COLO668 (cell line): ENCODE measurements at regions not wholly inside any gene's neighbourhood (a gene's known extent, or its start where the extent isn't known, plus 50 kb on each side); places are given as distances from the start of the nearest gene placed in this dataset.

ENCODE experiments used
- DNase-seq: peaks from one replicate; lab custom pipeline; 2025; ENCODE audit not compliant: unreplicated experiment; lab: John Stamatoyannopoulos, UW

DNA sequence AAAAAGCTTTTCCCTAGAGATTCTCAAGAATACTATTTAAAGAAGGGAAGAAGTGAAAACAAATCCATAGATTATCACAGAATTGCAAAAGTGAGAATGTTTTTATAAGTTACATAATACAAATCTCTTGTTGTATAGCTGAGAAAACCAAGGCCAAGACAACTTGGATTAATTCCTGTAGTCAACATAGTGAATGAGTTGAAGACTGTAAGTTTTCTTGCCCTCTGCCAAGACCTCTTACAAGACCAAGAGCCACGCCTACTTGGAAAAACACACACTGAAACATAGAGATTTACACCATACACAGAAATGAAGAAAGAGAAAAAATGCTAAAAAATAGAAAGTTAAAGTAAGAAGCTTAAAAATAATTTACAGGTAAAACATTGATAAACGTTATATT is 2024.0 kb downstream of the PCDH7 start:
- DNase-seq: no peak

GRCh38 chr4:32745351-32745750 is 2025.2 kb downstream of the PCDH7 start:
- no peak for DNase-seq

DNA sequence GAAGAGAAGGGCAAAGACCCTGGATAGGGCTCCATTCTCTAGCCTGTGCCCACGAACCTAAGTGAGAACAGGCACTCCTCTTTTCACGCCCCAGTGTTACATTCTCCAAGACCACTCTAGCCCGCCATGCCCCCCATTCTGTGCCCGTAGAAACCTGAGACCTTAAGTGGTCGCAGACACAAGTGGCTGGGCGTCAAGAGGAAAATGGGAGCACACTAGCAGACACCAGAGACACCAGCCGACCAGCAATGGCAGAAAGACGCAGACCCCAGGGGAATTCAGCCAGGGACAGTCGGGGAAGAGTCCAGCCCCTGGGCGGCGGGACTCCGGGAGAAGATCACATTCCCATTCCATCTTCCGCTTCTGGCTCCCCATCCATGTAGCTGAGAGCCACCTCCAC is 2027.9 kb downstream of the PCDH7 start:
- DNase-seq: no peak

- DNase-seq: no peak
These were observed 2028.3 kb downstream of the PCDH7 start for GRCh38 chr4:32748498-32748897.

GRCh38 chr4:32752962-32753361 is 2032.8 kb downstream of the PCDH7 start:
- no peak for DNase-seq

DNA sequence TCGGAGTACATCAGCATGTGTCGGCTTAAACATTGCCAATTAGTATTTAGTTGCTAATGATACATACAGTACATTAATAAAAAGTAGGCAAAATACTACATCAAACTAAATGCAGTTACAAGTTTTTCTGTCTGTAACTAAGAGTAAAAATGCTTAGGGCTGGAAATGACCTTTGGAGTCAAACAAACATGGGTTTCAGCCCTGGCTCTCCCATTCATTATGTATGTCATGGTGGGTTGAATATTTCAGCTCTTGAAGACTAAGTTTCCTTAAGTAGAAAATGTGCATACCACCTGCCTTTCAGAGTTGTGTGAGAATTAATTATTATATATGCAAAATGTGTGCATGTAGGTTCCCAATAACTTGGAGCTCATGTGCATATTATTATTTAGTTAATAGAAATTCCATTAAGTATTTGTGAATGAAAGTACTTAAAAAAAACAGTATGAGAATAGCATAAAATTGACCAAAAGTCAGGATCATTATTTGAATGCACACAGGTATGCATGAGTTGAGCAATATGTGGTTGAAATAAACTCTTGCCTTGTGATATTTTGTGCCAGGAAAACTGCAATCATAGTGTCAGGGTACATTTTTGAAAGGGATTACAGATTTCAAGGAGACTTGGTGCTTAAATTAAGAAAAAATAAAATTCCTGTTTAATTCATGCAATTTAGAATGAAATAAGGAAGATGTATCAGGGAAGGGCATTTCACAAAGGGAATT is 2048.7 kb downstream of the PCDH7 start:
- no peak for DNase-seq

DNA sequence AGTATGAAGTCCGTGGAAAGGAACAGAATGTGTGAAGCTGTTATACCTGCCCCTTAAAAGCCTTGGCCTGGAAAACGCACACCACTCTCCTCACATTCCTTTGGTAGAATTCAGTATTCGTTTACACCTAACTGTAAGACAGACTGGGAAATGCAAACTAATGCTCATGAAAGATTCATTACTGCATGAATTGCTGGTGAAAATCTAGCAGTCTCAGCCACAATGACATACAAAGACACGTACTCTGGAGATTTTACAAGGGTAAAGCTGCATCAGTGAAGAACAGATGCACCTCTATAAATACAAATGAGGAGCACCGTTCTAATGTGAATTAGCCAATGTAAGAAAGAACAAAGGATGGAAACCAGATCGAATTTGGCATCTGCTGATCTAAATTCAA is 2051.3 kb downstream of the PCDH7 start:
- no peak for DNase-seq

- DNase-seq: no peak
These were observed 2054.9 kb downstream of the PCDH7 start for GRCh38 chr4:32775049-32775448.

GRCh38 chr4:32776435-32777203 is 2056.4 kb downstream of the PCDH7 start:
- no peak for DNase-seq

DNA sequence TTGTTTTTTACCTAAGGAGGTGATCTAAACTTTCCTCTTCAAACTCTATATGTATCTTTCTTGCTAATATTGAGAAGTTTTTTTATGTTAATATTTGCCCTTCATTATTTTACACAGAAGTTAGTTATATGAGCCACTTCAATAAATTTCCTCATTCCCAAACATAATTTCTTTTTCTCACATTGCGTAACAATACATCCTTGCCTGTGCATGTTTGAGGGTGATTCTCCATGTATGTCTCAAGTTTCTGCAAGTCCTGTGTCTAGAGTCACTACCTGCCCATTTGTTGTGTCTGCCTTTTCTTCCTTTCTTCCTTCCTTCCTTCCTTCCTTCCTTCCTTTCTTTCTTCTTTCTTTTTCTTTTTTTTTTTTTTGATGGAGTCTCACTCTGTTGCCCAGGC is 2057.9 kb downstream of the PCDH7 start:
- DNase-seq: no peak

DNA sequence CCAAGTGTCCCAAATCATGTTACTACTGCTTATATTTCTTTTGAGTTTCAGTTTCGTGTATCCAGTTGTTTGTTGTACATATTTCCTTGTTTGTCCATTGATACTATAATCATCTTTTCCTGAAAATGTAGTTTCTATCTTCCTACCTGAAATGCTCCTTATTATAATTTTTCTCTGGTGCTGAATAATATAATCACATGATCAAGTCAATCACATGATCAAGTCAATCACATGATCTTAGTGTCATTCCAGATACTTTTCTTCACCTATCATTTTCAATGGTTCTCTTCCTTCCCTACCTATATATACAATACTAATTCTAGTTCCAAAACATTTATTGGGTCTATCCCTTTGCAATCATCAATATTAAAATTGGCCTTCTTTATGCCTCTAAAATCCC is 2058.8 kb downstream of the PCDH7 start:
- DNase-seq: no peak

GRCh38 chr4:32789026-32789608 is 2068.9 kb downstream of the PCDH7 start:
- no peak for DNase-seq

- no peak for DNase-seq
These were observed 2070.6 kb downstream of the PCDH7 start for GRCh38 chr4:32790803-32791202.

DNA sequence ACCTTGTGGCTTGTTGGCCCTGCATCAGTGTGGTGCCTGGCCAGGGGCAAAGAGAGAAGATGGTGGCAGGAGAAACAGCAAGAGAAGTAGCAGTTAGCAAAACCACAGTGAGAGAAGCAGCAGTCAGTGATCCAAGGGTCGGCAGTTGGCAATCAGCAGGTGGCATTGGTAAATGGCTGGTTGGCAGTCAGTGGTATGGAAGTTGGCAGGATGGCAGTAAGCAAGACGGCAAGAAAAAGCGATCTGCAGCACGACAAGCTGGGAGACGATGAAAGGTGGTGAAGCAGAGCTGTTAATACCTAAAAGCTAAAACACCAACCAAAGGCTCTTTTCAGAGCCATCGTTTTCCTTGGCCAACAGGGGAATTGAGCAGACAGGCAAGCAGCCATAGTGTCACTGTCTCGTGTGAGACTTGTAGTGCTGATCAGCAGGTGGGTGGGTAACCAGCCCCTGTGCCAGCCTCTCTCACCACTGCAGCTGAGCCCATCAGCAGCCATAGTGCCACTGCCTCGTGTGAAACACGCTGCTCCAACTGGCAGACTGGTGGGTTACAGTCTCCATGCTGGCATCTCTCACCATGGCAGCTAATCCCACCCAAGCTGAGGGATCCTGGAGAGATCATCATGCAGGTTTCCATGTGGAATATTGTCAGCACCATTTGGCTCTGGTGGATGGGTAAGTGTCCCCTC is 2078.4 kb downstream of the PCDH7 start:
- DNase-seq: no peak

DNA sequence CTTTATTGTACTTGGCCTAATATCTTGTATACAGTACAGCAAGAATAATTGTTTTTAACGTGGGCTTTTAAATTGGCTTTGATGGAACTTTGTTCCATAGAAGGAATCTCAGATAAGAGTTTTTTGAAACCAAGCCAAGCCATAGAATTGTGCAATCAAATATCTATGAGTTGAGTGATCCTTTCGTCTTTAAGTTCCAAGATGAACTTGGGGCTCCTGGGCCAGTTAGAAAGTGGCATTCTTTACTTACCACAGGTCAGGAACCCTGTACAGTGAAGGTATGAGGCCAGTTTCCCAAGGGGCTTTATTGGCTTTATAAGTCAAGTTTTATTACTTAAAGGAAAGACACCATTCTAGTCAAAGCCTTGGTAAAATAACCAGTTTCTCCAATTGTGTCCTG is 2104.2 kb downstream of the PCDH7 start:
- no peak for DNase-seq

- DNase-seq: no peak
These were observed 2106.0 kb downstream of the PCDH7 start for GRCh38 chr4:32826169-32826568.

DNA sequence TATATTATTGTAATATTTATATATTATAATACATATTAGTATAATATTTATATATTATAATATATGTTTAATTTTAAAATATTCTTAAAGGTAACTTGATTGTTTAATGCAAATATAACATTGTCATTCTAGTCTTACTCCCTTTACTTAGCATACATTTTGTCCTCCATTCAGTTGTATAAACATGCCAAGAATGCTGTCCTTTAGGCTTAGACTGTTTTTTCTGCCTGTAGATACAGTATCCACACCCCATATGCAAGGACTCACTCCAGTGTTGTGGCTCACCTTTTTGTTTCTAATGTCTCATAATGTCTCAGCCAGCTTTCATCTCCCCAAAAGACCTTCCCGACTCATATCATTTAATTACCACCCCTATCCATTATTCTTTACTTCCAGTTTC is 2110.0 kb downstream of the PCDH7 start:
- no peak for DNase-seq

DNA sequence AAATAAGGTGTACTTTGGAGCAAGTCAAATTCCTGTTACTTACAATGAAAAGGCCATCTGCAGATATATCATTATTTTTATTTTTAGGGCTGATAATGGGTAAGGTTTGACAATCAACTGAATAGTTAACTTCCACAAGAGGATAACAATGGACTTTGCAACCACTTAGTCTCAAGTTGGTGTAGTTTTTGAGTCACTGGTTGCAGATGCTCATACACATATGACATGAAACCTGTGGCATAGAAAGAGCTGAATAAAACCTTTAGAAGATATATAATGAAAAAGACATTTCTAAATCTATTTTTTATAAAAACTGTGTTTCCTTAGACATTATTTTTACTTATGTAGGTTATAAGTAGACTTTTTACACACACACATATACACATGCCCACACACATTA is 2110.9 kb downstream of the PCDH7 start:
- no peak for DNase-seq

GRCh38 chr4:32840461-32841189 is 2120.5 kb downstream of the PCDH7 start:
- no peak for DNase-seq

DNA sequence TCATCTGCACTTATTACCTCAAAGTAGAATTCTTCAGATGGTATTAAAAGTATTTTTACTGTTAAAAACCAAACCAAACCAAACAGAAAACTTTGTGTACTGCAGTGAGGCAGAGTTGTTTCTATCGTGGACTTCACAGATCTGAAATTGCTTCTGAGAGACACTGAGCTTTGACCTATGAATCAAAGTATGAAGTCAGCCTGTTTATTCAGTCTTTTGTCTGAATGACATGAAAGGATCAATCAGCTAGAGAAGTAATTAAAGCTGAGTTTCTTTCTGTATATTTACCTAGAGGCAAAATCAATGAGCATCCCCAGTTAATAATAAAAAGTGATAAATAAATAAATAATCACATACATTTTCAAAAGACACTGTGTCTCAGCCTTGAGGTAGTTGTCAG is 2121.0 kb downstream of the PCDH7 start:
- no peak for DNase-seq

DNA sequence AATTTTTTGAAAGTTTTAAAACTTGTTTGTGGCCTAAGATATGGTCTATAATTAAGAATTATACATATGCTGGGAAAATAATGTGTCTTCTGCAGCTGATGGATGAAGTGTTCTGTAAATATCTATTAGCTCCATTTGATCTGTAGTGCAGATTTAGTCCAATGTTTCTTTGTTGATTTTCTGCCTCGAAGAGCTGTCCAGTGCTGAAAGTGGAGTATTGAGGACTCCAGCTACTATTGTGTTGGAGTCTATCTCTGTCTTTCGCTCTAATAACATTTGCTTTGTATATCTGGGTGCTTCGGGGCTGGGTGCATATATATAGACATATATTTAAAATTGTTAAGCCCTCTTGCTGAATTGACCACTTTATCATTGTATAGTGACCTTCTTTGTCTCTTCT is 2127.3 kb downstream of the PCDH7 start:
- DNase-seq: no peak
